Testis (tissue), 2 donors: ENCODE measurements at regions not wholly inside any gene's neighbourhood (a gene's known extent, or its start where the extent isn't known, plus 50 kb on each side); places are given as distances from the start of the nearest gene placed in this dataset.

Experiments used
- DNase-seq: peaks from one replicate; pipeline ENCODE4 v3.0.0-alpha.2; 2019
- H3K27ac ChIP-seq, 2 donors: fragments of 200-600 bp; sonication (generic); one replicate each; pipeline ENCODE4 v1.5.1; 2019
- H3K27me3 ChIP-seq: fragments of 200-600 bp; sonication (generic); one replicate; pipeline ENCODE4 v1.5.1; 2019
- H3K36me3 ChIP-seq: fragments of 200-600 bp; sonication (generic); one replicate; pipeline ENCODE4 v1.5.1; 2017; ENCODE audit warnings: low read depth; ENCODE audit errors: missing control alignments
- H3K4me1 ChIP-seq: fragments of 200-600 bp; sonication (generic); one replicate; pipeline ENCODE4 v1.5.1; 2019
- H3K4me3 ChIP-seq, 2 donors: fragments of 200-600 bp; sonication (generic); one replicate each; pipeline ENCODE4 v1.5.1; 2017 to 2019
- H3K9me3 ChIP-seq: fragments of 200-600 bp; sonication (generic); one replicate; pipeline ENCODE4 v1.5.1; 2017
- CTCF ChIP-seq, 3 experiments: fragments of 450-650 bp in 2 of 3; fragments of 200-600 bp in 1 of 3; sonication (generic) in 1 of 3; IDR thresholded peaks; one replicate each; pipeline ENCODE4 v1.5.1; 2016 to 2019; ENCODE audit warnings: antibody characterized with exemption in 3 of 3, mild to moderate bottlenecking in 2 of 3, moderate library complexity in 1 of 3
- POLR2A ChIP-seq: fragments of 450-650 bp; IDR thresholded peaks from one replicate; pipeline ENCODE4 v1.6.1; 2017; ENCODE audit warnings: antibody characterized with exemption, mild to moderate bottlenecking, moderate library complexity
- WGBS, 2 donors: methylation state at CpG; one replicate each; pipeline ENCODE4 v1.1.5; 2018; 5-methylcytosine and 5-hydroxymethylcytosine counted together
- intact Hi-C: fragments of 100-400 bp; cut with DNase I; formaldehyde crosslinking; loops from one replicate; pipeline ENCODE4 v1.15.1; 2023; ENCODE audit warnings: low total_unique reads

DNA sequence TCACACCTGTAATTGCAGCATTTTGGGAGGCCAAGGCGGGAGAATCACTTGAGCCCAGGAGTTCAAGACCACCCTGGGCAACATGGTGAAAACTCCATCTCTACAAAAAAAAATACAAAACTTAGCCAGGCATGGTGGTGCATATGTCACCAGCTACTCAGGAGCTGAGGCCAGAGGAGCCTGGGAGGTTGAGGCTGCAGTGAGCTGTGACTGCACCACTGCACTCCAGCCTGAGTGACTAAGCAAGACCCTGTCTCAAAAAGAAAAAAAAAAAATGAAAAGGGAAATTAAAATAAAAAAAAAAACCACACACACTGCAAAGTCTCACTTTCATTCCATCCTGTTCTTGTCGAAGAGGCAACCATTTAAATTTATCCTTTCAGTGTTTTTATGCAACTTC is 100.8 kb upstream of the PIAS1 start:
- H3K9me3 ChIP-seq, result no peaks in the 10 kb centered on the region
- intact Hi-C loops, result no loop called here
- DNase-seq, result no peak
- TF ChIP-seq POLR2A (no peak), CTCF (IDR thresholded peaks at IDR 0.05) (peak in 1 of 3 experiments; percentile 10)
- WGBS, 2 donors, result 90 to 94% methylated on average over 2 of the region's 2 CpGs
- no peaks in the 10 kb centered on the region for H3K36me3 ChIP-seq
- no peaks in the 10 kb centered on the region for H3K27me3 ChIP-seq
- H3K4me3 ChIP-seq, result no peak overlapping the region
- H3K4me1 ChIP-seq, result peaks cover 10% of the 10 kb centered on the region
- H3K27ac ChIP-seq, result no peak overlapping the region

- Histone ChIP-seq H3K9me3 (no peaks in the 10 kb centered on the region), H3K4me3 (no peak overlapping the region), H3K27me3 (no peaks in the 10 kb centered on the region), H3K4me1 (peaks cover 16% of the 10 kb centered on the region), H3K27ac (peak overlapping the region in 1 of 2 donors; percentile 87), H3K36me3 (no peaks in the 10 kb centered on the region)
- intact Hi-C loops, result no loop called here
- no peak for TF ChIP-seq CTCF (IDR thresholded peaks at IDR 0.05)
- TF ChIP-seq POLR2A, result no peak
- no peak for DNase-seq
- WGBS, 2 donors, result 64 to 74% methylated on average over 6 of the region's 6 CpGs
Observed at GRCh38 chr15:67955252-67955651, 98.9 kb upstream of the PIAS1 start.

DNA sequence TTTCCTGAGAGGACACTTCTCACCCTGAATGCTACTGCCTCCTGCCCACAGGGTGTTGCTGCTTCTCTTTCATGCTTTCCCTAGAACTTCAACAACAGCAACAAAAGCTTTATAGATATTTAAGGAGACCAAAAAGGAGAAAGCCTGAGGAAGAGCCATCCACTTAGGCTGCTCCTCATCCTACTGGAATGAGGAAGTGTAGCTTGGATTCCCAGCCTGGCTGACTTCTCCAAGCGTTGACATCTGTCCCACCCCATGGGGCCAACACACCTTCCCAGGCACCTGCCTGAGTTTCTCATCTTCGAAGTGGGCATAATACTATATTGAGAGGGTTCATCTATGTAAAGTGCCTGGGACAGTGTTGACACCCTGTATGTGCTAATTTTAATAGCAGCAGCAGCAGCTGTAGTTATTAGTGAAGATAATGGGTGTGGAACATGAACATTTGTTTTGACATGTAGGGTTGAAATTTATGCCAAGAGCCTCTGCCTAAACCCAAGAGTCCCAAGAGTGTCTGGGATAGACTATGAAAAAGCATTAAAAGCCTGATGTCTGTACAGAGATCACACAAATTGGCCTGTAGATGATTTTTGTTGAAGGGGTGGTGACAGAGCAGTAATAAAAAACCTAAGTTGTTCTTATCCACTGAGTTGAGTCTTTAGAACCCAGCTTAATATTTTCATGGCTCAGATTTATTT is 96.5 kb upstream of the PIAS1 start:
- no peaks in the 10 kb centered on the region for H3K27me3 ChIP-seq
- no peak for DNase-seq
- H3K4me3 ChIP-seq, result no peak overlapping the region
- 74 to 77% methylated on average over 2 of the region's 2 CpGs for WGBS, 2 donors
- intact Hi-C loops, result no loop called here
- H3K4me1 ChIP-seq, result peaks cover 16% of the 10 kb centered on the region
- H3K27ac ChIP-seq, result peak overlapping the region in 1 of 2 donors; percentile 87
- TF ChIP-seq POLR2A, result no peak
- TF ChIP-seq CTCF (IDR thresholded peaks at IDR 0.05), result no peak
- no peaks in the 10 kb centered on the region for H3K36me3 ChIP-seq
- H3K9me3 ChIP-seq, result no peaks in the 10 kb centered on the region

- peak; percentile 80 for DNase-seq
- Histone ChIP-seq H3K4me1 (peaks cover 4% of the 10 kb centered on the region), H3K4me3 (peak overlapping the region; percentile 36 to 47), H3K36me3 (no peaks in the 10 kb centered on the region), H3K27ac (peak overlapping the region in 1 of 2 donors; percentile 18), H3K27me3 (no peaks in the 10 kb centered on the region), H3K9me3 (no peaks in the 10 kb centered on the region)
- intact Hi-C loops, result no loop called here
- 2 to 3% methylated on average over 19 to 30 of the region's 30 CpGs for WGBS, 2 donors
- TF ChIP-seq POLR2A (no peak), CTCF (IDR thresholded peaks at IDR 0.05) (no peak)
Observed at GRCh38 chr15:67967871-67968431, 86.2 kb upstream of the PIAS1 start.

DNA sequence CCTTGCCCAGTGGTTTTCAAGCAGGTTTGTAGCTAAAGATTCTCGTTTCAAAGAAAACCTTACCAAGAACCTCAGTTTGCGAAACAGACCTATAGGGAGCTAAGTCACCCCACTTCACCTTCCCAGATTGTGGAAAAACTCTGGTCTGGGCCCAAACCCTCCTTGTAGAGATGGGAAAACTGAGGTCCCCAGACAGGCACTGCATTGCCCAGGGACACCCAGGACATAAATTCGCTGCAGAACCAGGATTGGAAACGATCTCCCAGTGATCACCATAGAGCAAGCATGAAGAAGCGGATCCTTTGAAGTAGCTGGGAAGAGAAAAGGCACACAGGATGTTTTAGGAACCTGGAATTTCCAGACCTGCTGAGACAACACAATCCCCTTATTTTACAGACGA is 85.6 kb upstream of the PIAS1 start:
- intact Hi-C loops, result no loop called here
- Histone ChIP-seq H3K27ac (no peak overlapping the region), H3K4me3 (peak overlapping the region; percentile 36 to 47), H3K4me1 (peaks cover 4% of the 10 kb centered on the region), H3K36me3 (no peaks in the 10 kb centered on the region), H3K27me3 (no peaks in the 10 kb centered on the region), H3K9me3 (no peaks in the 10 kb centered on the region)
- 41 to 45% methylated on average over 6 of the region's 6 CpGs for WGBS, 2 donors
- no peak for DNase-seq
- TF ChIP-seq POLR2A (no peak), CTCF (IDR thresholded peaks at IDR 0.05) (no peak)
